GM12878 (cell line): ENCODE measurements at regions not wholly inside any gene's neighbourhood (a gene's known extent, or its start where the extent isn't known, plus 50 kb on each side); places are given as distances from the start of the nearest gene placed in this dataset.
A peak's percentile ranks its signal among the peaks of the same experiment; 100 is the strongest.

Experiments used
- ATAC-seq: fragments of 200-7000 bp; cut with Tn5 transposase; 3 replicates; pipeline ENCODE4 v1.9.1; 2020; ENCODE audit warnings: mild to moderate bottlenecking, moderate library complexity
- BruUV-seq: library from RNA; stranded (reverse); fragments of 400-500 nt; replicated peaks from 2 replicates; lab custom pipeline; 2021; lab: Mats Ljungman, UMichigan
- CTCF ChIA-PET: fragments of 300-600 bp; sonication (Branson Sonifier 250); formaldehyde crosslinking; extraction: SDS; loops from one replicate; lab custom pipeline; 2021; ENCODE audit warnings: inconsistent platforms; lab: Yijun Ruan, JAX
- POLR2A ChIA-PET: fragments of 350-600 bp; formaldehyde crosslinking; extraction: SDS; loops from one replicate; lab custom pipeline; 2021; ENCODE audit warnings: inconsistent platforms; lab: Charles Lee
- RAD21 ChIA-PET: fragments of 300-600 bp; sonication (Branson Sonifier 250); formaldehyde crosslinking; loops from one replicate; lab custom pipeline; 2023; ENCODE audit warnings: antibody characterized with exemption; ENCODE audit not compliant: unreplicated experiment; lab: Charles Lee
- SMC1A ChIA-PET: fragments of 300-600 bp; sonication (Branson Sonifier 250); formaldehyde crosslinking; loops from one replicate; lab custom pipeline; 2023; ENCODE audit not compliant: unreplicated experiment, uncharacterized antibody; lab: Charles Lee
- DNase-seq: peaks from one replicate; pipeline ENCODE4 v3.0.0-alpha.2; 2011; ENCODE audit warnings: low read depth, low spot score
- FAIRE-seq: peaks from 3 replicates; lab custom pipeline; 2011; peaks lifted over from hg19 to GRCh38; lab: Jason Lieb, UNC
- H2AFZ ChIP-seq: 2 replicates; pipeline ENCODE4 v1.6.0; 2011; ENCODE audit warnings: low read depth, low read length, control low read depth; ENCODE audit not compliant: control insufficient read depth
- H3K27ac ChIP-seq: 2 replicates; pipeline ENCODE4 v1.5.1; 2011; ENCODE audit warnings: control low read depth; ENCODE audit not compliant: control insufficient read depth, insufficient read depth
- H3K27me3 ChIP-seq, 2 experiments: replicated peaks in 1 of 2; 2 replicates each; pipeline versions ENCODE4 v1.6.0 to v1.6.1; 2011; ENCODE audit warnings: low read length in 1 of 2; ENCODE audit not compliant: control insufficient read depth in 2 of 2, insufficient read depth in 2 of 2
- H3K36me3 ChIP-seq, 2 experiments: 2 replicates each; pipeline ENCODE4 v1.5.1; 2011; ENCODE audit warnings: low read length in 1 of 2; ENCODE audit not compliant: control insufficient read depth in 2 of 2, insufficient read depth in 2 of 2
- H3K4me1 ChIP-seq: 2 replicates; pipeline ENCODE4 v1.6.1; 2011; ENCODE audit warnings: mild to moderate bottlenecking, low read length, moderate library complexity, mixed read lengths; ENCODE audit not compliant: control insufficient read depth, insufficient read depth
- H3K4me2 ChIP-seq: 2 replicates; pipeline ENCODE4 v1.6.0; 2011; ENCODE audit warnings: control low read depth; ENCODE audit not compliant: control insufficient read depth, insufficient read depth
- H3K4me3 ChIP-seq: fragments of 200-600 bp; sonication (generic); 2 replicates; pipeline ENCODE4 v1.5.1; 2016
- H3K79me2 ChIP-seq: 2 replicates; pipeline ENCODE4 v1.6.0; 2011; ENCODE audit warnings: low read length; ENCODE audit not compliant: control insufficient read depth, insufficient read depth
- H3K9ac ChIP-seq: 2 replicates; pipeline ENCODE4 v1.8.0; 2011; ENCODE audit warnings: low read length, control low read depth, mixed read lengths; ENCODE audit not compliant: control insufficient read depth, insufficient read depth
- H3K9me3 ChIP-seq: replicated peaks from 3 replicates; pipeline ENCODE4 v1.5.1; 2011; ENCODE audit warnings: mild to moderate bottlenecking, low read length; ENCODE audit not compliant: control insufficient read depth, insufficient read depth
- H4K20me1 ChIP-seq: 2 replicates; pipeline ENCODE4 v1.6.0; 2011; ENCODE audit not compliant: control insufficient read depth, insufficient read depth
- ATF2 ChIP-seq: IDR thresholded peaks from 2 replicates; pipeline ENCODE4 v1.6.1; 2012; ENCODE audit warnings: low read length, inconsistent platforms
- ATF3 ChIP-seq: IDR thresholded peaks from 2 replicates; pipeline ENCODE4 v1.6.1; 2011; ENCODE audit warnings: low read depth, mild to moderate bottlenecking, low read length, moderate library complexity, borderline replicate concordance; ENCODE audit errors: extremely low read depth
- BHLHE40 ChIP-seq, 2 experiments: fragments of 450-650 bp in 1 of 2; IDR thresholded peaks; 2 replicates each; pipeline ENCODE4 v1.6.1; 2011 to 2017; ENCODE audit warnings: low read depth in 2 of 2, borderline replicate concordance in 1 of 2, improper control_type of control experiment in 1 of 2, low read length in 1 of 2, mild to moderate bottlenecking in 1 of 2
- DPF2 ChIP-seq: fragments of 450-650 bp; IDR thresholded peaks from 2 replicates; pipeline ENCODE4 v1.6.1; 2017; ENCODE audit warnings: mild to moderate bottlenecking
- EGR1 ChIP-seq, 2 experiments: IDR thresholded peaks; 1 replicate in 1 of 2; 2 replicates in 1 of 2; pipeline ENCODE4 v1.6.1; 2011 to 2012; ENCODE audit warnings: low read depth in 2 of 2, low read length in 2 of 2, borderline replicate concordance in 1 of 2, mild to moderate bottlenecking in 1 of 2, moderate library complexity in 1 of 2
- FOXM1 ChIP-seq: IDR thresholded peaks from 2 replicates; pipeline ENCODE4 v1.6.1; 2012; ENCODE audit warnings: low read depth, mild to moderate bottlenecking, inconsistent platforms, low read length, moderate library complexity
- HSF1 ChIP-seq: fragments of 150-350 bp; IDR thresholded peaks from 2 replicates; pipeline ENCODE4 v1.6.1; 2014; ENCODE audit warnings: mild to moderate bottlenecking, low read depth, low read length
- JUND ChIP-seq: IDR thresholded peaks from 2 replicates; pipeline ENCODE4 v1.6.1; 2012; ENCODE audit warnings: low read depth, mild to moderate bottlenecking, low read length, improper control_type of control experiment, moderate library complexity
- PML ChIP-seq: IDR thresholded peaks from 2 replicates; pipeline ENCODE4 v1.6.1; 2012; ENCODE audit warnings: low read length, inconsistent platforms
- RUNX3 ChIP-seq: IDR thresholded peaks from 2 replicates; pipeline ENCODE4 v1.6.1; 2012; ENCODE audit warnings: low read length, inconsistent platforms
- SUZ12 ChIP-seq: fragments of 200-600 bp; sonication (generic); IDR thresholded peaks from one replicate; pipeline ENCODE4 v1.6.1; 2018; ENCODE audit warnings: antibody characterized with exemption, mild to moderate bottlenecking; ENCODE audit not compliant: unreplicated experiment
- TAF1 ChIP-seq: IDR thresholded peaks from 2 replicates; pipeline ENCODE4 v1.6.1; 2011; ENCODE audit warnings: mild to moderate bottlenecking, low read depth, low read length, borderline replicate concordance
- TCF3 ChIP-seq: IDR thresholded peaks from 2 replicates; pipeline ENCODE4 v1.6.1; 2012; ENCODE audit warnings: low read depth, mild to moderate bottlenecking, low read length, borderline replicate concordance; ENCODE audit not compliant: insufficient read depth
- WGBS: methylation state at CpG from one replicate; pipeline ENCODE4 v1.1.6; 2016; ENCODE audit warnings: low lambda C conversion rate; ENCODE audit not compliant: insufficient replicate concordance, insufficient coverage; ENCODE audit errors: missing lambda C conversion rate; 5-methylcytosine and 5-hydroxymethylcytosine counted together
- in situ Hi-C: fragments of 300-500 bp; cut with MboI; formaldehyde crosslinking; loops from 9 replicates; pipeline ENCODE4 v1.14.3; 2018; ENCODE audit warnings: mixed read lengths
- intact Hi-C: fragments of 100-400 bp; cut with micrococcal nuclease; formaldehyde crosslinking; loops from one replicate; pipeline ENCODE4 v1.14.2; 2022; ENCODE audit not compliant: unreplicated experiment

- TF ChIP-seq BHLHE40 (IDR thresholded peaks at IDR 0.05; ENCODE audit: borderline replicate concordance in 1 of 2, low read depth in 2 of 2, low read length in 1 of 2) (no peak), ATF3 (no peak), TCF3 (no peak), FOXM1 (0 out of 2 replicates have a peak, but pooled peaks have one; percentile 31), ATF2 (peak; percentile 57)
Measured at GRCh38 chr1:101444381-101444780, 207.6 kb downstream of the S1PR1 start (continued).

GRCh38 chr1:101444873-101445618 lies 208.2 kb downstream of the S1PR1 start:
- CTCF ChIA-PET, result interaction anchor here (1.2 to 2.9 kb wide), 6 partner anchors 9 to 207 kb away, joined by 3 to 9 read pairs (median 4); no protein-coding TSS in a partner anchor
- H3K4me3 ChIP-seq, result no peak overlapping the region
- WGBS, result 0% methylated on average over 2 of the region's 2 CpGs

More at GRCh38 chr1:101444873-101445618, 208.2 kb downstream of the S1PR1 start:
- no peaks in the 10 kb centered on the region for H3K9me3 ChIP-seq
- no peaks in the 10 kb centered on the region for H3K36me3 ChIP-seq
- no peaks in the 10 kb centered on the region for H4K20me1 ChIP-seq
- peaks cover 20% of the 10 kb centered on the region for H3K4me1 ChIP-seq
- RAD21 ChIA-PET, result interaction anchor here (1.4 to 15.3 kb wide), 4 partner anchors 35 to 155 kb away, joined by 4 to 503 read pairs (median 10); no protein-coding TSS in a partner anchor
- TF ChIP-seq TAF1 (no peak), SUZ12 (no peak), EGR1 (IDR thresholded peaks at IDR 0.05; ENCODE audit: borderline replicate concordance in 1 of 2, low read depth in 2 of 2, low read length in 2 of 2) (peak in 1 of 2 experiments; percentile 25; a peak in 1 of 3 replicates), TCF3 (no peak), PML (no peak), DPF2 (no peak), ATF2 (0 out of 2 replicates have a peak, but pooled peaks have one; percentile 8), HSF1 (no peak), JUND (no peak), RUNX3 (no peak)
- H3K27ac ChIP-seq, result peak overlapping the region; percentile 62
- ATAC-seq, result peak; percentile 33
- H3K79me2 ChIP-seq, result no peaks in the 10 kb centered on the region
- FAIRE-seq, result no peak
- H3K9ac ChIP-seq, result no peak overlapping the region
- in situ Hi-C loops, result no loop called here
- SMC1A ChIA-PET, result interaction anchor here (0.7 to 12.4 kb wide), 9 partner anchors 8 to 155 kb away, joined by 3 to 240 read pairs (median 7); no protein-coding TSS in a partner anchor
- H3K4me2 ChIP-seq, result peak overlapping the region; percentile 33; the same call in 1 of the 2 replicates
- intact Hi-C loops, result no loop called here
- BruUV-seq, result no TSS peak
- H3K27me3 ChIP-seq, result no peaks in the 10 kb centered on the region
- DNase-seq, result no peak
- POLR2A ChIA-PET, result no interaction called here
- H2AFZ ChIP-seq, result peak overlapping the region; percentile 15; the same call in 1 of the 2 replicates
